HPDE6-E6E7 (cell line): ENCODE measurements at regions not wholly inside any gene's neighbourhood (a gene's known extent, or its start where the extent isn't known, plus 50 kb on each side); places are given as distances from the start of the nearest gene placed in this dataset.

Source experiments
- DNase-seq: peaks from one replicate; pipeline ENCODE4 v3.0.0; 2011; ENCODE audit warnings: missing footprints; ENCODE audit errors: extremely low spot score

DNA sequence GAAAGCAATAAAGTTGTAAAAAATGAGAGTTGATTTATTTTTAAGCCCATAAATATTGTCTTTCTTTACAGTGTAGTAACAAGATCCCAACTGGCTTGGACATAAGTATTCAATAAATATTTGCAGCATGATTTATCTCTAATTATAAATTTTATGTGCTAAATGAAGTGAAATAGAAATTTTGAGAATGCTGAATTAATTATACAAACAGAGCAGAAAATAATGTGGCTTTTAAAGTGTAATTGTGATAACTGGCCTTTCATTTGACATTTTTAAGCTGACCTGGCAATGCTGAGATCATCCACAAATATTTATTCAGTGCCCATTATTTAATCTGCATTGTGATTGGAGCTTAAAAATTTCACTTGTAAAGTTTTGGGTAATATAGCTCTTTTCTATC, 201.6 kb upstream of the NAV3 start:
- no peak for DNase-seq

DNA sequence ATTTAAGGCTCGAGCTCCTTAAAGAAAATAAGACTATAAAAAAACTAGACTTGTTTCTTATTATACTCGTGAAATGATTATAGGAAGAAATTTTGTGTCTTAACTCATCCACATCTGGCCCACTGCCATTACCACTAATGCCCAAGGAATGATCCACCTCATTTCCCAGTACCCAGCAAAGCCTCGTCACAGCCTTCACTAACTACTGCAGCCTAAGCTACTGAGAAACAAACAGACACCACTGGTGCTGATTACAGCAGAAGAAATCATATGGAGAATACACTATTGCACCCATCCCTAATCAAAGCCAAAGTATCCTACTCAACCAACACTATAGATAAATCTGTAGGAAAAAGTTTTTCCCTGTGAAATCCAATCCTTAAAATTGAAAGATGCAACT, 205.3 kb upstream of the NAV3 start:
- peak; percentile 46 for DNase-seq

DNA sequence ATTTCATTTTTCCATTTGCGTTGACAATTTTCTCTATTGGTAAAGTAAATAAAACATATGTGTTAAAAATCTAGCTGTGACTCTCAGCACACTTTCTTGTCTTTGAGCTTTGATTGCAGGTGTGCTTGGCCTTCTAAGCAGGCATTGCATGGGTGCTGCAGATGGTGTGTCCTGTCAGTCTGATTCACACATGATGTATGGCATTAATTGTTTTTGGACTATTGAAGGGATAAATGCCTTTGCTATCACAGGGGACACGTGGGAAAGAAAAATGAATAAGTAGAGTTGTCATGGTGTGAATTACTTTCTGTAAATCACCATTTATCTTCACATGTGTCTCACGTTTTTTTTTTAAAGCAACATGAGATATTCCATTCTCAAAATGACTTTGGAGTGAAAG, 211.3 kb upstream of the NAV3 start:
- no peak for DNase-seq

GRCh38 chr12:77617818-77618217, 212.9 kb upstream of the NAV3 start:
- no peak for DNase-seq

GRCh38 chr12:77615332-77615731, 215.4 kb upstream of the NAV3 start:
- DNase-seq = no peak

- no peak for DNase-seq
Observed at GRCh38 chr12:77613411-77613810, 217.3 kb upstream of the NAV3 start.

- no peak for DNase-seq
Observed at GRCh38 chr12:77610446-77610845, 220.2 kb upstream of the NAV3 start.

DNA sequence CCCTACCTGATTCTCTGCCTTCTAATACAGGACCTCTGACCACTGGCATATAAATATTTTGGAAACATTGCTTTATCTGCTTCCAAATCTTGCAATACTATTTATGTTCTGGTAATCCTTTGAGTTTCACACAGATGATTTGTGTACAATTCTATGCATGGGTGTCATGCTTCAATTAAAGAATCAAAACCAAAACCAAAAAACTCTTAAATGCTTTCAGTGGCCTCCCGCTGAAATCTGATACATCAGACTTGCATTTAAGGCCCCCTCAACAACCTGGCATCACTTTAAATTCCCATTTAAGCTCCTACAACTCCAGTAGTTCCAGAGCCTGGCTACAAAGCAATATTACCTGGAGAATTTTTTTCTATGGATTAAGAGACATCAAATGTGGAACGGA, 221.7 kb upstream of the NAV3 start:
- DNase-seq = no peak

DNA sequence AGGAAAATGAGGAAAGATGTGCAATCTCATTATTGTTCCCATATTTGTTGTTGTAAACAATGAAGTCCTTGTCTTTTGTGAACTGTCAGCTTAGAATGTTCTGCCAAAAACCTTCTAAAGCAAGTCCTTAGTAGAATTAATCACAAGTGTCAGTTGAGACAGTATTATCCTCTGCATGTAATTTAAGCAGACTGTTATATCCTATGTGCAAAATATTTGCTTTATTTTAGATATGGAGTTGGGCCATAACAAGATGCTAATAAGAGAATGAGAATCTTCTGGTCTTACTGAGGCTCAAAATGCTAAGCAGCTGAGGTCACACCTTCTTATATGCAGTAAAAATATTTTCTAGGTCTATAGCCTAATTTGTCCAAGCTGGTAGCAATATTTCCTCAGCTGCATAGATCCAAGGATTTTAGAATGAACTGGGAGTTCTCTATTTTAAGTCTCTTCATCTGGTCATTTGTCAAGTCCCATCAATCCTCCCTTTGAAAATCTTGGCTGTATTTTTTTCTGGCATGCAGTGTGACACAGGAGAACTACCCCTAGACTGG, 222.3 kb upstream of the NAV3 start:
- DNase-seq = no peak

GRCh38 chr12:77606348-77606747, 224.3 kb upstream of the NAV3 start:
- DNase-seq = no peak

- no peak for DNase-seq
Observed at GRCh38 chr12:77603946-77604345, 226.7 kb upstream of the NAV3 start.

GRCh38 chr12:77601069-77601468, 229.6 kb upstream of the NAV3 start:
- no peak for DNase-seq

DNA sequence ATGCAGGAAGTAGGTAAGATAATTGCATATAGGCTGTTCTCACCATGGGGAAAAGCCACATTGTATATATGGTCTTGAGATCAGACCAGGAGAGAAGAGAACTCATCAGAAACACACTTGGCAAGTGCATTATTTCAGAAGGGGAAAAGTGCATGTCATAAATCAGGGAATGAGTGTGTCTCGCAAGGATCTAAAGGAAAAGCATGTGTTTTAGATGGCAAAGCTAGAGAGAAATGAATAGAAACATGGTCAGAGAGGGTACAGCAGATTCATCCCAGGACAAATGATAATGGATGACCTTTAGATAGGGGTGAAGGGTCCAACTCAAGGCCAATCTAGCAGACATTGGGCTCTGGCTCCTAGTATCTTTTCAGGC, 230.2 kb upstream of the NAV3 start:
- DNase-seq = no peak

DNA sequence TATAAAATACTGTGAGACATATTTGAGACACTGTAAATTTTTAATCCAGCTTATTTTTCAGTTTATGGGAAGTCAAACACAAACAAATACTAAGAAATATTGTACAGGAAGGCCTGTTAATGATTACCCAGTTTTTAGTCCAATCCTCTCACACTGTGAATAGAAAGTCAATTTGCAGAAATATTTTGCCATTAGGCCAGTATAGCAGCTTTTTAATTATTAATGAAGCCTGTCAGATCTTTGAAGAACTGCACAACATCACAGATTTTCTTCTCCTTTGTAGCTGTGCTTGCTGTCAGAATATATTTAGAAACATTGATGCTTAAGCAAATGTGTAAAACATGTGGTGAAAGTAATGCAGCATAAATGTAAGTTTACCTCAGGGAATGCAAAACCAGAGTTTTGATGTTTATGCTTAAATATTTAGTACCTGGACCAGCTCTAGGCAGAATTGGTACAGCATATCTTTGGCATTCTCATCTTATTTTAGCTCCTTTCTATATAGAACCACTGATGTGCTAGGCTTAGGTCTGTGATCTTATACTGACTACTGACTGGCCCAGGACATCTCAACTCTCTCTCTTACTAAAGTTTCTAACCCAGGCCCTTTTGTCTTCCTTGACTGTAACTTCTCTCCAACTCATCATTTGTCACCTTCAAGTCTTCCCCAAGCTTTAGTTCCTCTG, 230.8 kb upstream of the NAV3 start:
- DNase-seq = no peak

- DNase-seq = no peak
Observed at GRCh38 chr12:77594366-77594765, 236.3 kb upstream of the NAV3 start.

DNA sequence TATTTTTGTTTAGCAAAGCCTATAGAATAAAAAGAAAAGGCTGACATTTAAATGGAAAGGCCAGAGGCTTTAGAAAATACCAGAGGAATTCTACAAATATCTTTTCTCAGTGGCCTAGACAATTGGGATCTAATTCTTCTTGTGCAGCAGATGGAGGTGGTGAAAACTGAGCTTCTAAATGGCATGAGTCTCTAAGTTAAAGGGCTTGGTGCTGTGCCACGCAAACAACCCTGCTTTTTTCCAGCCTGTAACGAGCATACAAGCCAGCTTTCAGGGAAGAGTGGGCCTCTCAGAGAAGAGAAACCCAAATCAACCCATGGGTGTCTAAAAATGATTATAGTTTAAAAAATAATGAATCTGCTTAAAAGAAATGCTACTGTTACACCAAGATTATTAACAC, 237.9 kb upstream of the NAV3 start:
- DNase-seq = no peak

- DNase-seq = no peak
Observed at GRCh38 chr12:77591959-77592743, 238.5 kb upstream of the NAV3 start.

DNA sequence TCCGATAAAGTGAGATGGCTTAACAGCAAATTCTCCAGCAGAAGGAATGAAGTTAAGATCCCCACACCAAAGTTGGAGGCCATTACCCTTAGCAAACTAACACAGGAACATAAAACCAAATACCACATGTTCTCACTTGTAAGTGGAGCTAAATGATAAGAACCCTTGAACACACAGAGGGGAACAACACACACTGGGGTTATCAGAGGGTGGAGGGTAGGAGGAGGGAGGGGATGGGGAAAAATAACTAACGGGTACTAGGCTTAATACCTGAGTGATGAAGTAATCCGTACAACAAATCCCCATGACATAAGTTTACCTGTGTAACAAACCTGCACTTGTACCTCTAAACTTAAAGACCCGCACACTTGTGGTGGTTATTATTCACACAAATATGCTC, 240.4 kb upstream of the NAV3 start:
- no peak for DNase-seq

GRCh38 chr12:77584860-77585259, 245.8 kb upstream of the NAV3 start:
- no peak for DNase-seq

DNA sequence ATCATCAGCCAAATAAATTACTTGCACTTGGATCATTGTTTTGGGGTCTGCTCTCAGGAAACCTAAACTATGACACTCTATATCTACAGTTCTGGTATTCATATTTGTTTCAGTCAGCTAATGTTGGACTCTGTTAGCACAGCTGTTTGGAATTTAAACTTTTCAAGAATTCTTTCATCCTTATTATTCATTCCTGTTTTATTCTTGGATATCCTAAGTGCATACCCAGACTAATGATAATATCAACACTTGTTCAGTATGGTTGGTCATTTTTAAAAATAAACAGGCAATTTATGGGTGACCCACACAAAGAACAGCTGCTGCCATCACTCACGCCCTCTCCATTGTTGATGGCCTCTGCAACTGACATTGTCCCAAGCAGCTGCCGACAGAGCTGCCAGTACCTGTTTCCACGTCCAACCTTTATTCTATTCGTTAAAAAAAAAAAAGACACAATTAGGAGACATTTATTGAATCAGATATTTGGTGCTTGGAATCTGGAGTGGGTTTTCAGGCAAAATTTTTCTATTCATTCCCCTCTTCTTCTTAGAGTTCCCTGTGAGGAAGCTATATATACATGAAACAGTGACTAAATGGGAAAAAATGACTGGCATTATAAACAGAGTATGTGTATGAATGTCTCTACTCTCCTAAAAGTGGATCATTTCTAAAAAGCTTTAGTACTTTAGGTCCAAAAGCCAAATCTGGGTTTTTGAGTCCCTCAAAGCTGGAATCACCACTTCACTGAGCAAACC, 252.1 kb upstream of the NAV3 start:
- no peak for DNase-seq

DNA sequence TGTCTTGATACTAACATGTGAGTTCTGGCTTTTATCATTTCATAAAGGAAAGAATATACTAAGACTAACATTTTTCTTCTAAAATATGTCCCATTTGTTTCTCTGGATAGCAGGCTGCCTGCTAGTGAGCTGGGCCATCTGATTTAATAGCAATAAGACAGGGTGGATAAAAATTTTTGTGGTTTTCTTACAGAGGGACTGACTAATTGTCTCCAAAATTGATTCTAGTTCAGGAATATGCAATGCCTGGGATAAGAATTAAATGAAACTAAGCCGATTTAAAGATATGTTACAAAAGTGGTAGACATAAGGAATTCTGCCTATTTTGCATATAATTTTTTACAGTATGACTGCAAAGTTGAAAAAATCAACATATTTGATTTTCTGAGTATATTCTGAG, 252.9 kb upstream of the NAV3 start:
- no peak for DNase-seq

DNA sequence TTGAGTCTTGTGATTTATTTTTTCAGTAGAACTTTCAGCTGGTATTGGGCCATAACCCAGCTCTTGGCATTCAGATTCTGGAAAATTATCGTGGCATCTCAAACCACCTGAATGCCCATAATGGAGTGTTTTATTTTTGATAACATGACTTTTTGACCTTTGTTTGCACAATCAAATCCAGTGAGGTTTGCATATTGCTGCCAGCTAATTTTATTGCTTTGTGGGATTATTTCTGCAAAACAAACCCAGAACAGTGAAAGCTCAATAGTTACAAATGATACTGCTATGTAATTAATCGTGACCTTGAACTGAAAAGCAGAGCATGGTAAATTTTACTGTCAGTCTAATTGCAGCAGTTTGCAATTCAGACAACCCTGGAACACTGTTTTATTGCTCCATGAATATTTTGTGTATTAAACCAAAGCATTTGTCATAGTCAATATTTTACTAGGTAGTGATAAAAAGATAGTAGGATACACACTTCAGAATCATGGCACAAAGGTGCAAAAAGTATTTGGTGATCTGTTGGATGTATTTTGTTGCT, 255.2 kb upstream of the NAV3 start:
- DNase-seq = no peak
